Breast epithelium (tissue), 4 donors: ENCODE measurements at regions not wholly inside any gene's neighbourhood (a gene's known extent, or its start where the extent isn't known, plus 50 kb on each side); places are given as distances from the start of the nearest gene placed in this dataset.
A peak's percentile ranks its signal among the peaks of the same experiment; 100 is the strongest.

Source experiments
- DNase-seq, 2 donors: peaks; one replicate each; pipeline ENCODE4 v3.0.0-alpha.2; 2019; ENCODE audit warnings: low spot score in 2 of 2
- H3K27ac ChIP-seq, 2 donors: fragments of 200-600 bp; sonication (generic) in 1 of 2; one replicate each; pipeline ENCODE4 v1.5.1; 2016 to 2019; ENCODE audit warnings: mild to moderate bottlenecking in 1 of 2
- H3K27me3 ChIP-seq, 2 donors: fragments of 200-600 bp; sonication (generic) in 1 of 2; one replicate each; pipeline versions ENCODE4 v1.5.1 to v1.6.0; 2017 to 2019; ENCODE audit warnings: control low read depth in 1 of 2, mild to moderate bottlenecking in 1 of 2
- H3K36me3 ChIP-seq: fragments of 200-600 bp; one replicate; pipeline ENCODE4 v1.5.1; 2019
- H3K4me1 ChIP-seq, 2 donors: fragments of 200-600 bp; sonication (generic); one replicate each; pipeline ENCODE4 v1.5.1; 2016 to 2019; ENCODE audit warnings: control low read depth in 1 of 2
- H3K4me3 ChIP-seq, 3 donors: fragments of 200-600 bp; sonication (generic); 1 replicate in 2 of 3; 2 replicates in 1 of 3; pipeline ENCODE4 v1.5.1; 2016 to 2019; ENCODE audit warnings: mild to moderate bottlenecking in 3 of 3, moderate library complexity in 2 of 3
- H3K9me3 ChIP-seq, 2 donors: fragments of 200-600 bp; sonication (generic) in 1 of 2; one replicate each; pipeline ENCODE4 v1.5.1; 2016 to 2019; ENCODE audit warnings: control low read depth in 1 of 2
- POLR2A ChIP-seq: fragments of 450-650 bp; IDR thresholded peaks from one replicate; pipeline ENCODE4 v1.6.1; 2016; ENCODE audit warnings: antibody characterized with exemption, mild to moderate bottlenecking, moderate library complexity
- POLR2AphosphoS5 ChIP-seq, 3 donors: sonication (generic); formaldehyde crosslinking; IDR thresholded peaks; one replicate each; pipeline ENCODE4 v1.6.1; 2017; ENCODE audit warnings: antibody characterized with exemption in 3 of 3
- intact Hi-C: fragments of 100-400 bp; cut with DNase I; formaldehyde crosslinking; loops from one replicate; pipeline ENCODE4 v1.15.1; 2023; ENCODE audit warnings: low total_unique reads
- TF ChIP-seq, protein P1 (sequence below), 3 donors: fragments of 450-650 bp; IDR thresholded peaks; one replicate each; pipeline ENCODE4 v1.5.1; 2016 to 2017; ENCODE audit warnings: antibody characterized with exemption in 3 of 3, mild to moderate bottlenecking in 3 of 3, moderate library complexity in 3 of 3

DNA sequence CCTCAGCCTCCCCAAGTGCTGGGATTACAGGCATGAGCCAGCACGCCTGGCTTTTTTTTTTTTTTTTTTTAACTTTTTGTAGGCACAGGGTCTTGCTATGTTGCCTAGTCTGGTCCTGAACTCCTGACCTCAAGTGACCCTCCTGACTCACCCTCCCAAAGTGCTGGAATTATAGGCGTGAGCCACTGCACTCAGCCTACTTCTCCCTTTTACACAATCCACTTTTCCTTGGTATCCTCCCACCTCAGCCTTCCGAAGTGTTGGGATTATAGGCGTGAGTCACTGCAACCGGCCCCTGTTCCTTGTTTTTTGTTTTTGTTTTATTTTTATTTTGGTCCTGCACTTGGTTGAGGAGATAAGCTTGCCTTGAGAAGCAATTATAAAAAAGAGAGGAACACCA lies 75.9 kb upstream of the KMT2C start:
- Histone ChIP-seq H3K27me3 (no peaks in the 10 kb centered on the region), H3K4me3 (no peak overlapping the region), H3K9me3 (no peaks in the 10 kb centered on the region), H3K36me3 (no peaks in the 10 kb centered on the region), H3K27ac (no peak overlapping the region), H3K4me1 (no peaks in the 10 kb centered on the region)
- intact Hi-C loops: no loop called here
- no peak for TF ChIP-seq POLR2AphosphoS5 (IDR thresholded peaks at IDR 0.05)
- TF ChIP-seq, protein P1, sequence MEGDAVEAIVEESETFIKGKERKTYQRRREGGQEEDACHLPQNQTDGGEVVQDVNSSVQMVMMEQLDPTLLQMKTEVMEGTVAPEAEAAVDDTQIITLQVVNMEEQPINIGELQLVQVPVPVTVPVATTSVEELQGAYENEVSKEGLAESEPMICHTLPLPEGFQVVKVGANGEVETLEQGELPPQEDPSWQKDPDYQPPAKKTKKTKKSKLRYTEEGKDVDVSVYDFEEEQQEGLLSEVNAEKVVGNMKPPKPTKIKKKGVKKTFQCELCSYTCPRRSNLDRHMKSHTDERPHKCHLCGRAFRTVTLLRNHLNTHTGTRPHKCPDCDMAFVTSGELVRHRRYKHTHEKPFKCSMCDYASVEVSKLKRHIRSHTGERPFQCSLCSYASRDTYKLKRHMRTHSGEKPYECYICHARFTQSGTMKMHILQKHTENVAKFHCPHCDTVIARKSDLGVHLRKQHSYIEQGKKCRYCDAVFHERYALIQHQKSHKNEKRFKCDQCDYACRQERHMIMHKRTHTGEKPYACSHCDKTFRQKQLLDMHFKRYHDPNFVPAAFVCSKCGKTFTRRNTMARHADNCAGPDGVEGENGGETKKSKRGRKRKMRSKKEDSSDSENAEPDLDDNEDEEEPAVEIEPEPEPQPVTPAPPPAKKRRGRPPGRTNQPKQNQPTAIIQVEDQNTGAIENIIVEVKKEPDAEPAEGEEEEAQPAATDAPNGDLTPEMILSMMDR (IDR thresholded peaks at IDR 0.05): no peak
- no peak for TF ChIP-seq POLR2A
- no peak for DNase-seq

DNA sequence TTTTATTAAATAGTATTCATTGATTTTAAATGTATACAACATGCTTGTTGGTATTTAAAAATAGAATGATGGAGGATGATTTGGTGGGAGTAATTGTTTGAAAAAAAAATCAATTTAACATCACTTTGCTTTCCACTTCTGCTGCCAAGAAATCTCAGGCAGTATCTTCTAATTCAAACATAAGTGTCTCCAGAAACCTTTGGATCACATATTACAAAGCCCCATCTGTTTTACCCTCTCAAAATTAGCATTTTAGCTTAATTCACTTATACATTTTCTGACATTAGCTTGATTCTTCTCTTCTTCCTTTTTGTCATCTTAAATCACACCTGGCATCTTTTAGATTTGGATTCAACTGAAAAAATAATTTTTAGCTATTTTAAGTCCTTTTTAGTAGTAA lies 72.9 kb upstream of the KMT2C start:
- no peak for DNase-seq
- no peaks in the 10 kb centered on the region for H3K27me3 ChIP-seq
- intact Hi-C loops: no loop called here
- H3K27ac ChIP-seq: no peak overlapping the region
- peaks cover 0 to 4% of the 10 kb centered on the region in 2 donors for H3K9me3 ChIP-seq
- no peak overlapping the region for H3K4me3 ChIP-seq
- no peaks in the 10 kb centered on the region for H3K36me3 ChIP-seq
- H3K4me1 ChIP-seq: no peaks in the 10 kb centered on the region
- TF ChIP-seq POLR2A (no peak), POLR2AphosphoS5 (IDR thresholded peaks at IDR 0.05) (no peak)
- TF ChIP-seq, protein P1 (IDR thresholded peaks at IDR 0.05): no peak

DNA sequence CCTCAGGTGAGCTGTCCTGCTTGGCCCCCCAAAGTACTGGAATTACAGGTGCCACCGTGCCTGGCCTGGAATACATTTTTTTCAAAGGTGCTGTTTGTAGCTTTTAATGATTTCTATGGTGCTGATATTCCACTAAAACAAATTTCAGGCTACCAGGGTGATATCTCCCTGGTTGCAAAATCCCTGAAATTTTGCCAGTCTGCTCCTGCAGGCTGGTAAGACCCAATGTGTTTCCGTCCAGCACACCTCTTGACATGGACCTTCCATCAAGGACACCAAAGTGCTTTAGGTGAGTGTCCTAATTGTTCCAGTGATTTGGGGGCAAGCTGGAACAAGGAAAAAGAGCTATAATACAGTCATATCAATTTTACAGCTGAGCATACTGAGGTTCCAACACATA lies 69.8 kb upstream of the KMT2C start:
- Histone ChIP-seq H3K36me3 (no peaks in the 10 kb centered on the region), H3K4me3 (no peak overlapping the region), H3K4me1 (no peaks in the 10 kb centered on the region), H3K27ac (no peak overlapping the region), H3K27me3 (no peaks in the 10 kb centered on the region), H3K9me3 (peaks cover 0 to 4% of the 10 kb centered on the region in 2 donors)
- intact Hi-C loops: no loop called here
- no peak for TF ChIP-seq POLR2AphosphoS5 (IDR thresholded peaks at IDR 0.05)
- TF ChIP-seq, protein P1 (IDR thresholded peaks at IDR 0.05): no peak
- no peak for TF ChIP-seq POLR2A
- DNase-seq: no peak

DNA sequence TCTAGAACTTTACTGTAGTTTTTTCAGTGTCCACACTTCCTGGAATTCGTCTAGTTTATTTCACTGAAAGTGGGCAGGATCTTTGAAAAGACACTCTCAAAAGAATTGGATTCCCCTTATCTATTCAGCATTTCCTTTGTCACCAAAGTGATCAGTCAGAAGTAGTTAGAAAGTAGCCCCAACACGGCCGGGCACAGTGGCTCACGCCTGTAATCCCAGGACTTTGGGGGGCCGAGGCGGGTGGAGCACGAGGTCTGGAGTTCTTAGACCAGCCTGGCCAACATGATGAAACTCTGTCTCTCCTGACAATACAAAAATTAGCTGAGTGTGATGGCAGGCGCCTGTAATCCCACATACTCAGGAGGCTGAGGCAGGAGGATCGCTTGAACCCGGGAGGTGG lies 69.0 kb upstream of the KMT2C start:
- Histone ChIP-seq H3K27me3 (no peaks in the 10 kb centered on the region), H3K36me3 (no peaks in the 10 kb centered on the region), H3K4me1 (no peaks in the 10 kb centered on the region), H3K9me3 (peaks cover 0 to 4% of the 10 kb centered on the region in 2 donors), H3K4me3 (no peak overlapping the region), H3K27ac (peak overlapping the region; percentile 68 to 79)
- TF ChIP-seq, protein P1 (IDR thresholded peaks at IDR 0.05): no peak
- TF ChIP-seq POLR2A: no peak
- no peak for TF ChIP-seq POLR2AphosphoS5 (IDR thresholded peaks at IDR 0.05)
- DNase-seq: no peak
- intact Hi-C loops: no loop called here

DNA sequence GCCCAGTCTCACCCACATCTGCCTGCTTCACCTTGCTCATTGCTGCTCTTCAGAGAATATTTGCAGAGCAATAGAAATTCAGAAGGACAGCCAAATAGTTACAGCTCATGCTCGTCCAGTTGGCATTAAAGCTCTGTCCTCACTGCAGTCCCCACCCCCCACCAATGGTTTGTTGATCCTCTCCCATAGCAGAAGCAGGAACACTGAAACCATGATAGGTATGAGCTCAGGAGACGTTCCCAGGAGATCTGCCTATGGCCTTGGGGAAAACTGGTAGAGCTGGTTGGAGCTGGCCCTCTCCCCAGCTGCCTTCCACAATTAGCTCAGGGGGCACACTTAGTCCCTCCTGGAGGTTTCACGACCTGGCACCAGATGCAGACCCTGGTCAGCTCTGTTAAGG lies 68.6 kb upstream of the KMT2C start:
- Histone ChIP-seq H3K4me3 (no peak overlapping the region), H3K36me3 (no peaks in the 10 kb centered on the region), H3K4me1 (no peaks in the 10 kb centered on the region), H3K27me3 (no peaks in the 10 kb centered on the region), H3K9me3 (peaks cover 0 to 4% of the 10 kb centered on the region in 2 donors), H3K27ac (peak overlapping the region; percentile 68 to 79)
- peak; percentile 59 to 63 for DNase-seq
- no peak for TF ChIP-seq POLR2AphosphoS5 (IDR thresholded peaks at IDR 0.05)
- TF ChIP-seq POLR2A: no peak
- TF ChIP-seq, protein P1 (IDR thresholded peaks at IDR 0.05): no peak
- intact Hi-C loops: no loop called here
